Loucy (cell line): ENCODE measurements at regions not wholly inside any gene's neighbourhood (a gene's known extent, or its start where the extent isn't known, plus 50 kb on each side); places are given as distances from the start of the nearest gene placed in this dataset.
"Not testable (repeated sequence)": the region's sequence is repeated elsewhere in the genome, so short reads cannot be mapped to it uniquely, and the experiment has no call there.

Experiments
- H2AFZ ChIP-seq: fragments of 200-600 bp; sonication (generic); 2 replicates; pipeline ENCODE4 v1.6.0; 2016; ENCODE audit warnings: antibody characterized with exemption, mild to moderate bottlenecking, low read length, moderate library complexity
- H3F3A ChIP-seq: fragments of 200-600 bp; 2 replicates; pipeline ENCODE4 v1.6.0; 2016; ENCODE audit warnings: antibody characterized with exemption, low read depth, mild to moderate bottlenecking
- H3K27me3 ChIP-seq: fragments of 200-600 bp; sonication (generic); 2 replicates; pipeline ENCODE4 v1.6.1; 2014; ENCODE audit warnings: low read length, mild to moderate bottlenecking; ENCODE audit not compliant: insufficient read depth, poor library complexity, severe bottlenecking
- H3K36me3 ChIP-seq: fragments of 200-600 bp; sonication (generic); 2 replicates; pipeline ENCODE4 v1.6.1; 2016; ENCODE audit warnings: low read length; ENCODE audit not compliant: insufficient read depth
- H3K4me1 ChIP-seq: fragments of 200-600 bp; sonication (generic); 2 replicates; pipeline ENCODE4 v1.5.1; 2014; ENCODE audit warnings: low read length, mild to moderate bottlenecking; ENCODE audit not compliant: insufficient read depth, poor library complexity, severe bottlenecking
- H3K4me2 ChIP-seq: fragments of 200-600 bp; sonication (generic); 2 replicates; pipeline ENCODE4 v1.6.0; 2014; ENCODE audit warnings: antibody characterized with exemption, low read length, low read depth, mild to moderate bottlenecking; ENCODE audit not compliant: poor library complexity, severe bottlenecking
- H3K4me3 ChIP-seq: fragments of 200-600 bp; sonication (generic); 2 replicates; pipeline ENCODE4 v1.5.1; 2014; ENCODE audit warnings: low read length, mild to moderate bottlenecking, mixed read lengths; ENCODE audit not compliant: poor library complexity, severe bottlenecking
- H3K79me2 ChIP-seq: fragments of 200-600 bp; sonication (generic); 2 replicates; pipeline ENCODE4 v1.6.1; 2014; ENCODE audit warnings: low read length; ENCODE audit not compliant: insufficient read depth
- H3K9ac ChIP-seq: fragments of 200-600 bp; sonication (generic); 2 replicates; pipeline ENCODE4 v1.6.0; 2014; ENCODE audit warnings: mild to moderate bottlenecking, low read depth, low read length, moderate library complexity; ENCODE audit not compliant: poor library complexity, severe bottlenecking
- H3K9me2 ChIP-seq: fragments of 200-600 bp; sonication (generic); replicated peaks from 2 replicates; pipeline ENCODE4 v1.6.1; 2016; ENCODE audit warnings: low read depth, low read length, mixed read lengths
- H3K9me3 ChIP-seq: fragments of 200-600 bp; sonication (generic); 2 replicates; pipeline ENCODE4 v1.6.1; 2014; ENCODE audit warnings: mild to moderate bottlenecking, antibody characterized with exemption, low read length, low read depth; ENCODE audit not compliant: insufficient read depth
- H4K20me1 ChIP-seq: fragments of 200-600 bp; sonication (generic); 2 replicates; pipeline ENCODE4 v1.6.0; 2014; ENCODE audit warnings: antibody characterized with exemption, low read length, mild to moderate bottlenecking; ENCODE audit not compliant: insufficient read depth, poor library complexity, severe bottlenecking
- CTCF ChIP-seq: fragments of 200-600 bp; sonication (generic); conservative IDR thresholded peaks from 2 replicates; pipeline ENCODE4 v1.5.1; 2014; ENCODE audit warnings: mild to moderate bottlenecking, antibody characterized with exemption, low read length
- EZH2phosphoT487 ChIP-seq: fragments of 200-600 bp; IDR thresholded peaks from 2 replicates; pipeline ENCODE4 v1.6.1; 2018; ENCODE audit warnings: antibody characterized with exemption, mild to moderate bottlenecking, moderate library complexity, borderline replicate concordance

GRCh38 chr14:34081101-34081575, 130.3 kb upstream of the EGLN3 start:
- H3K4me3 ChIP-seq, result no peak overlapping the region
- no peaks in the 10 kb centered on the region for H3F3A ChIP-seq
- H3K9me3 ChIP-seq, result no peaks in the 10 kb centered on the region
- TF ChIP-seq CTCF (no peak), EZH2phosphoT487 (no peak)
- H3K27me3 ChIP-seq, result no peaks in the 10 kb centered on the region
- no peaks in the 10 kb centered on the region for H3K36me3 ChIP-seq
- no peak overlapping the region for H3K4me2 ChIP-seq
- no peaks in the 10 kb centered on the region for H3K4me1 ChIP-seq
- H4K20me1 ChIP-seq, result no peaks in the 10 kb centered on the region
- no peaks in the 10 kb centered on the region for H3K9me2 ChIP-seq
- no peaks in the 10 kb centered on the region for H3K79me2 ChIP-seq
- H2AFZ ChIP-seq, result no peak overlapping the region
- no peak overlapping the region for H3K9ac ChIP-seq

- not testable (repeated sequence) for H3K4me1 ChIP-seq, H3K9ac ChIP-seq, H3K27me3 ChIP-seq, H2AFZ ChIP-seq, H3K36me3 ChIP-seq, H4K20me1 ChIP-seq, H3F3A ChIP-seq, H3K79me2 ChIP-seq, H3K4me3 ChIP-seq, H3K4me2 ChIP-seq, H3K9me2 ChIP-seq, H3K9me3 ChIP-seq
These were observed 128.8 kb upstream of the EGLN3 start for GRCh38 chr14:34079643-34080042.

- Histone ChIP-seq H3F3A (no peaks in the 10 kb centered on the region), H3K4me3 (no peak overlapping the region), H3K4me1 (no peaks in the 10 kb centered on the region), H4K20me1 (no peaks in the 10 kb centered on the region), H3K9me3 (no peaks in the 10 kb centered on the region), H3K36me3 (no peaks in the 10 kb centered on the region), H3K79me2 (no peaks in the 10 kb centered on the region), H3K4me2 (no peak overlapping the region), H2AFZ (no peak overlapping the region), H3K9ac (no peak overlapping the region), H3K27me3 (no peaks in the 10 kb centered on the region), H3K9me2 (no peaks in the 10 kb centered on the region)
- TF ChIP-seq CTCF, result no peak
- no peak for TF ChIP-seq EZH2phosphoT487
These were observed 127.4 kb upstream of the EGLN3 start for GRCh38 chr14:34078117-34078743.

GRCh38 chr14:34075826-34076225, 125.0 kb upstream of the EGLN3 start:
- Histone ChIP-seq H3K4me2 (no peak overlapping the region), H3K9me3 (no peaks in the 10 kb centered on the region), H3K4me3 (no peak overlapping the region), H3F3A (no peaks in the 10 kb centered on the region), H3K27me3 (no peaks in the 10 kb centered on the region), H4K20me1 (no peaks in the 10 kb centered on the region), H2AFZ (no peak overlapping the region), H3K4me1 (no peaks in the 10 kb centered on the region), H3K9ac (no peak overlapping the region), H3K36me3 (no peaks in the 10 kb centered on the region), H3K9me2 (no peaks in the 10 kb centered on the region), H3K79me2 (no peaks in the 10 kb centered on the region)
- TF ChIP-seq EZH2phosphoT487 (no peak), CTCF (no peak)
